22Rv1 (cell line): ENCODE measurements at regions not wholly inside any gene's neighbourhood (a gene's known extent, or its start where the extent isn't known, plus 50 kb on each side); places are given as distances from the start of the nearest gene placed in this dataset.

Experiments used
- CTCF ChIP-seq: fragments of 450-650 bp; IDR thresholded peaks from 2 replicates; pipeline ENCODE4 v1.5.1; 2017; ENCODE audit warnings: mild to moderate bottlenecking
- ZFX ChIP-seq: fragments of 450-650 bp; IDR thresholded peaks from 2 replicates; pipeline ENCODE4 v1.6.1; 2017; ENCODE audit warnings: antibody characterized with exemption, borderline replicate concordance

DNA sequence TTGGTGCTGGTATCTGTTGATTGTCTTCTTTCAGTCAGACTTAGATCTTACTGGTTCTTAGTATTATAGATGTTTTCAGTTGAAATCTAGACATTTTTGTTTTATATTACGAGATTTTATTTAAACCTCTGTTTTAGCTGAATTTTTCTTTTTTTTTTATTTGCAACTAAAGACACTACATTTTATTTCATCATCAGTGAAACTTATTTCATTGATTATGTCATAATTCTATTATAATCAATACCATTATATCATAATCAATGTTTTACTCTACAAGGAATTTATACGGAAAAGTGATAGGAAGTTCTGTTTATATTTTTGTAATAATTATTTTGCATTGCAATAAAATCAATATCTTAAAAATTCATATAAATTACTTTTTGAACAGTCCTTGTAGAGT lies 477.4 kb upstream of the MDFIC2 start:
- TF ChIP-seq CTCF (no peak), ZFX (no peak)
